ENCODE measurements at regions not wholly inside any gene's neighbourhood (a gene's known extent, or its start where the extent isn't known, plus 50 kb on each side); places are given as distances from the start of the nearest gene placed in this dataset.
A peak's percentile ranks its signal among the peaks of the same experiment; 100 is the strongest.

GRCh38 chr2:205895981-205896655, 189.9 kb downstream of the INO80D start:
- H3K27ac ChIP-seq (ENCODE audit: low read depth in 2 of 2, low read length in 2 of 2), result no peak overlapping the region
- DNase-seq, result no peak
- H3K9me3 ChIP-seq (ENCODE audit: control insufficient read depth in 2 of 3, insufficient read depth in 1 of 3, low read length in 3 of 3), result peaks cover 0 to 2% (median 0%) of the 10 kb centered on the region in 3 donors
- H3K9ac ChIP-seq (ENCODE audit: low read length in 3 of 3), result no peak overlapping the region
- FAIRE-seq, result no peak
- no peak overlapping the region for H3K4me3 ChIP-seq (ENCODE audit: low read length in 3 of 3)
- H3K4me1 ChIP-seq (ENCODE audit: control insufficient read depth in 2 of 3, insufficient read depth in 2 of 3, low read depth in 1 of 3, low read length in 3 of 3), result no peaks in the 10 kb centered on the region
- H3K36me3 ChIP-seq (ENCODE audit: control insufficient read depth in 2 of 3, insufficient read depth in 3 of 3, low read length in 3 of 3), result no peaks in the 10 kb centered on the region
- H3K27me3 ChIP-seq (ENCODE audit: control insufficient read depth, insufficient read depth, low read length), result no peaks in the 10 kb centered on the region
- intact Hi-C loops (cut with DNase I), result no loop called here
- no peak for TF ChIP-seq CTCF (IDR thresholded peaks at IDR 0.05; ENCODE audit: borderline replicate concordance, extremely low read depth, insufficient read depth)

GRCh38 chr2:205892665-205893259, 193.2 kb downstream of the INO80D start:
- no peak for TF ChIP-seq CTCF (IDR thresholded peaks at IDR 0.05; ENCODE audit: borderline replicate concordance, extremely low read depth, insufficient read depth)

GRCh38 chr2:205892251-205892655, 193.7 kb downstream of the INO80D start:
- Histone ChIP-seq H3K36me3 (ENCODE audit: control insufficient read depth in 2 of 3, insufficient read depth in 3 of 3, low read length in 3 of 3) (no peaks in the 10 kb centered on the region), H3K27me3 (ENCODE audit: control insufficient read depth, insufficient read depth, low read length) (no peaks in the 10 kb centered on the region), H3K4me3 (ENCODE audit: low read length in 3 of 3) (no peak overlapping the region), H3K9me3 (ENCODE audit: control insufficient read depth in 2 of 3, insufficient read depth in 1 of 3, low read length in 3 of 3) (no peaks in the 10 kb centered on the region), H3K4me1 (ENCODE audit: control insufficient read depth in 2 of 3, insufficient read depth in 2 of 3, low read depth in 1 of 3, low read length in 3 of 3) (no peaks in the 10 kb centered on the region), H3K27ac (ENCODE audit: low read depth in 2 of 2, low read length in 2 of 2) (no peak overlapping the region), H3K9ac (ENCODE audit: low read length in 3 of 3) (no peak overlapping the region)
- no peak for TF ChIP-seq CTCF (IDR thresholded peaks at IDR 0.05; ENCODE audit: borderline replicate concordance, extremely low read depth, insufficient read depth)
- DNase-seq, result peak in 2 of 5 donors; percentile 31 to 55
- intact Hi-C loops (cut with DNase I), result no loop called here
- FAIRE-seq, result no peak

More at GRCh38 chr2:205892665-205893259, 193.2 kb downstream of the INO80D start:
- H3K27ac ChIP-seq (ENCODE audit: low read depth in 2 of 2, low read length in 2 of 2), result no peak overlapping the region
- no peaks in the 10 kb centered on the region for H3K27me3 ChIP-seq (ENCODE audit: control insufficient read depth, insufficient read depth, low read length)
- H3K4me1 ChIP-seq (ENCODE audit: control insufficient read depth in 2 of 3, insufficient read depth in 2 of 3, low read depth in 1 of 3, low read length in 3 of 3), result no peaks in the 10 kb centered on the region
- intact Hi-C loops (cut with DNase I), result no loop called here
- no peaks in the 10 kb centered on the region for H3K36me3 ChIP-seq (ENCODE audit: control insufficient read depth in 2 of 3, insufficient read depth in 3 of 3, low read length in 3 of 3)
- DNase-seq (no peak), FAIRE-seq (no peak)
- H3K4me3 ChIP-seq (ENCODE audit: low read length in 3 of 3), result no peak overlapping the region
- no peaks in the 10 kb centered on the region for H3K9me3 ChIP-seq (ENCODE audit: control insufficient read depth in 2 of 3, insufficient read depth in 1 of 3, low read length in 3 of 3)
- H3K9ac ChIP-seq (ENCODE audit: low read length in 3 of 3), result no peak overlapping the region
